IMR-90 (cell line): ENCODE measurements at regions not wholly inside any gene's neighbourhood (a gene's known extent, or its start where the extent isn't known, plus 50 kb on each side); places are given as distances from the start of the nearest gene placed in this dataset.

Experiments used
- ATAC-seq: fragments of 200-7000 bp; cut with Tn5 transposase; 2 replicates; pipeline ENCODE4 v1.9.1; 2020; ENCODE audit warnings: low read depth, mild to moderate bottlenecking, moderate library complexity
- BruUV-seq: library from RNA; stranded (reverse); fragments of 400-500 nt; replicated peaks from 2 replicates; lab custom pipeline; 2021; lab: Mats Ljungman, UMichigan
- CTCF ChIA-PET: fragments of 300-600 bp; formaldehyde crosslinking; extraction: SDS; loops from one replicate; lab custom pipeline; 2021; ENCODE audit warnings: antibody characterized with exemption; lab: Yijun Ruan, JAX
- POLR2A ChIA-PET: fragments of 300-600 bp; sonication (Branson Sonifier 250); formaldehyde crosslinking; loops from one replicate; lab custom pipeline; 2022; ENCODE audit warnings: antibody characterized with exemption; ENCODE audit not compliant: unreplicated experiment; lab: Charles Lee
- DNase-seq: peaks from one replicate; pipeline ENCODE4 v3.0.0; 2013
- H2AFZ ChIP-seq: replicated peaks from 2 replicates; pipeline ENCODE3; 2013; ENCODE audit warnings: low read length, mild to moderate bottlenecking; ENCODE audit not compliant: poor library complexity
- H2AK5ac ChIP-seq: 2 replicates; pipeline ENCODE4 v1.6.1; 2013; ENCODE audit warnings: low read depth, low read length, inconsistent platforms
- H2AK9ac ChIP-seq: replicated peaks from 2 replicates; pipeline ENCODE3; 2013; ENCODE audit warnings: mild to moderate bottlenecking, low read depth, low read length, moderate library complexity; ENCODE audit not compliant: poor library complexity
- H2BK120ac ChIP-seq: 2 replicates; pipeline ENCODE4 v1.6.1; 2013; ENCODE audit warnings: low read depth, low read length, inconsistent platforms
- H2BK15ac ChIP-seq: 3 replicates; pipeline ENCODE4 v1.6.1; 2013; ENCODE audit warnings: low read depth, low read length, inconsistent platforms
- H2BK20ac ChIP-seq: 2 replicates; pipeline ENCODE4 v1.6.1; 2013; ENCODE audit warnings: low read depth, mild to moderate bottlenecking, inconsistent platforms, low read length, moderate library complexity
- H2BK5ac ChIP-seq: 2 replicates; pipeline ENCODE4 v1.6.1; 2013; ENCODE audit warnings: mild to moderate bottlenecking, low read depth, low read length, inconsistent platforms; ENCODE audit not compliant: poor library complexity, severe bottlenecking
- H3K14ac ChIP-seq: replicated peaks from 2 replicates; pipeline ENCODE4 v1.6.1; 2013; ENCODE audit warnings: low read depth, low read length, inconsistent platforms
- H3K18ac ChIP-seq: 2 replicates; pipeline ENCODE4 v1.6.1; 2013; ENCODE audit warnings: low read depth, low read length, control low read depth
- H3K23ac ChIP-seq: 2 replicates; pipeline ENCODE4 v1.6.1; 2013; ENCODE audit warnings: low read depth, low read length, inconsistent platforms
- H3K27ac ChIP-seq: 2 replicates; pipeline ENCODE4 v1.5.1; 2013; ENCODE audit warnings: mild to moderate bottlenecking, control low read depth, low read length; ENCODE audit not compliant: insufficient read depth
- H3K27me3 ChIP-seq: 2 replicates; pipeline ENCODE4 v1.6.1; 2013; ENCODE audit warnings: low read length; ENCODE audit not compliant: control insufficient read depth, insufficient read depth
- H3K36me3 ChIP-seq: 2 replicates; pipeline ENCODE4 v1.6.1; 2013; ENCODE audit warnings: low read length, mixed read lengths; ENCODE audit not compliant: control insufficient read depth, insufficient read depth
- H3K4ac ChIP-seq: 2 replicates; pipeline ENCODE4 v1.6.1; 2013; ENCODE audit warnings: low read depth, low read length, inconsistent platforms
- H3K4me1 ChIP-seq: 2 replicates; pipeline ENCODE4 v1.6.1; 2013; ENCODE audit warnings: low read length, mixed read lengths; ENCODE audit not compliant: control insufficient read depth, insufficient read depth
- H3K4me2 ChIP-seq: 2 replicates; pipeline ENCODE4 v1.6.1; 2013; ENCODE audit warnings: low read depth, mild to moderate bottlenecking, control low read depth, low read length, moderate library complexity
- H3K4me3 ChIP-seq: 2 replicates; pipeline ENCODE4 v1.5.1; 2013; ENCODE audit warnings: low read depth, mild to moderate bottlenecking, control low read depth, low read length, moderate library complexity; ENCODE audit not compliant: insufficient read depth
- H3K56ac ChIP-seq: 2 replicates; pipeline ENCODE4 v1.6.1; 2013; ENCODE audit warnings: low read length, inconsistent platforms; ENCODE audit not compliant: insufficient read depth; ENCODE audit errors: extremely low read depth
- H3K79me1 ChIP-seq, 2 experiments: 2 replicates each; pipeline ENCODE4 v1.6.1; 2013; ENCODE audit warnings: low read length in 2 of 2, inconsistent platforms in 1 of 2, low read depth in 1 of 2
- H3K9ac ChIP-seq: 2 replicates; pipeline ENCODE4 v1.6.1; 2013; ENCODE audit warnings: low read depth, low read length, control low read depth
- H3K9me1 ChIP-seq: 2 replicates; pipeline ENCODE4 v1.6.1; 2013; ENCODE audit warnings: low read length, inconsistent platforms; ENCODE audit not compliant: insufficient read depth
- H3K9me3 ChIP-seq: 2 replicates; pipeline ENCODE4 v1.6.1; 2013; ENCODE audit warnings: low read length; ENCODE audit not compliant: control insufficient read depth, insufficient read depth
- H4K20me1 ChIP-seq: 2 replicates; pipeline ENCODE4 v1.6.1; 2013; ENCODE audit warnings: low read length, inconsistent platforms; ENCODE audit not compliant: insufficient read depth
- H4K5ac ChIP-seq: 2 replicates; pipeline ENCODE4 v1.6.1; 2013; ENCODE audit warnings: mild to moderate bottlenecking, low read depth, low read length, control low read depth
- H4K8ac ChIP-seq, 2 experiments: 2 replicates each; pipeline ENCODE4 v1.6.1; 2013; ENCODE audit warnings: low read depth in 2 of 2, low read length in 2 of 2, control low read depth in 1 of 2, inconsistent platforms in 1 of 2
- H4K91ac ChIP-seq: 2 replicates; pipeline ENCODE4 v1.6.1; 2013; ENCODE audit warnings: low read depth, low read length, inconsistent platforms; ENCODE audit not compliant: insufficient read depth
- BHLHE40 ChIP-seq: fragments of 150-350 bp; IDR thresholded peaks from 2 replicates; pipeline ENCODE4 v1.6.1; 2016; ENCODE audit warnings: mild to moderate bottlenecking, low read depth, low read length
- CHD1 ChIP-seq: IDR thresholded peaks from 2 replicates; pipeline ENCODE4 v1.6.1; 2012; ENCODE audit warnings: low read depth, low read length, improper control_type of control experiment
- RAD21 ChIP-seq: IDR thresholded peaks from 2 replicates; pipeline ENCODE4 v1.6.1; 2012; ENCODE audit warnings: low read length, improper control_type of control experiment
- RCOR1 ChIP-seq: IDR thresholded peaks from 2 replicates; pipeline ENCODE4 v1.6.1; 2012; ENCODE audit warnings: mild to moderate bottlenecking, low read length, improper control_type of control experiment; ENCODE audit not compliant: insufficient replicate concordance
- WGBS, 2 experiments: methylation state at CpG; one replicate each; pipeline versions ENCODE4 v1.1.5 to v1.1.7; 2013; ENCODE audit warnings: missing lambda C conversion rate in 2 of 2; ENCODE audit not compliant: insufficient read length in 1 of 2; ENCODE audit errors: extremely low coverage in 2 of 2; 5-methylcytosine and 5-hydroxymethylcytosine counted together
- dilution Hi-C: fragments of 300-500 bp; cut with HindIII; formaldehyde crosslinking; loops from one replicate; pipeline ENCODE4 v1.14.3; 2018; ENCODE audit warnings: low sequenced_read_pairs; ENCODE audit not compliant: unreplicated experiment
- in situ Hi-C: fragments of 300-500 bp; cut with MboI; formaldehyde crosslinking; loops from 3 replicates; pipeline ENCODE4 v1.14.3; 2019; ENCODE audit warnings: low sequenced_read_pairs, inconsistent platforms, mixed read lengths
- intact Hi-C: fragments of 100-400 bp; cut with micrococcal nuclease; formaldehyde crosslinking; loops from 2 replicates; pipeline ENCODE4 v1.10.0; 2022

GRCh38 chr6:68139130-68139529 lies 496.0 kb upstream of the ADGRB3 start:
- no peak overlapping the region for H2BK15ac ChIP-seq
- ChIA-PET POLR2A (no interaction called here), CTCF (no interaction called here)
- H2AK9ac ChIP-seq = no peak overlapping the region
- TF ChIP-seq CHD1 = no peak
- TF ChIP-seq RAD21 = no peak
- TF ChIP-seq BHLHE40 = no peak
- TF ChIP-seq RCOR1 = no peak
- no peak overlapping the region for H3K9ac ChIP-seq
- H3K23ac ChIP-seq = no peak overlapping the region
- ATAC-seq (no peak), DNase-seq (no peak)
- H3K27me3 ChIP-seq = no peaks in the 10 kb centered on the region
- no CpG with 5 or more reads among the region's 1 CpG for WGBS, 2 experiments
- H3K18ac ChIP-seq = no peak overlapping the region
- no peaks in the 10 kb centered on the region for H3K4me1 ChIP-seq
- no peak overlapping the region for H2AFZ ChIP-seq
- dilution Hi-C loops (no loop called here), in situ Hi-C loops (no loop called here), intact Hi-C loops (no loop called here)
- no peak overlapping the region for H2AK5ac ChIP-seq
- H2BK20ac ChIP-seq = no peak overlapping the region
- H3K36me3 ChIP-seq = no peaks in the 10 kb centered on the region
- no peak overlapping the region for H2BK120ac ChIP-seq
- H3K9me1 ChIP-seq = no peaks in the 10 kb centered on the region
- peaks cover 11% of the 10 kb centered on the region; the same call in 1 of the 2 replicates for H3K9me3 ChIP-seq
- no peak overlapping the region for H3K27ac ChIP-seq
- H2BK5ac ChIP-seq = no peak overlapping the region
- H4K8ac ChIP-seq = no peak overlapping the region
- no peak overlapping the region for H3K4me2 ChIP-seq
- BruUV-seq = no TSS peak
- H4K91ac ChIP-seq = no peak overlapping the region
- H3K4me3 ChIP-seq = no peak overlapping the region
- no peak overlapping the region for H3K56ac ChIP-seq
- H3K14ac ChIP-seq = no peak overlapping the region
- no peaks in the 10 kb centered on the region for H3K79me1 ChIP-seq
- no peaks in the 10 kb centered on the region for H4K20me1 ChIP-seq
- no peak overlapping the region for H4K5ac ChIP-seq
- no peak overlapping the region for H3K4ac ChIP-seq
